ENCODE measurements at regions not wholly inside any gene's neighbourhood (a gene's known extent, or its start where the extent isn't known, plus 50 kb on each side); places are given as distances from the start of the nearest gene placed in this dataset.

- TF ChIP-seq EZH2phosphoT487 (IDR thresholded peaks at IDR 0.05; ENCODE audit: borderline replicate concordance, low read length) (no peak), CTCF (conservative IDR thresholded peaks at IDR 0.05; ENCODE audit: low read depth, low read length) (no peak), EZH2 (IDR thresholded peaks at IDR 0.05; ENCODE audit: low read length, unreplicated experiment) (no peak)
These were observed 469.6 kb upstream of the DPPA4 start for GRCh38 chr3:109806929-109807328.

Data from PC-3 (cell line).